ENCODE measurements at regions not wholly inside any gene's neighbourhood (a gene's known extent, or its start where the extent isn't known, plus 50 kb on each side); places are given as distances from the start of the nearest gene placed in this dataset.

- Histone ChIP-seq H2AFZ (ENCODE audit: low read depth, low read length) (no peak overlapping the region), H3K27me3 (ENCODE audit: insufficient read depth, low read length) (no peaks in the 10 kb centered on the region), H3K4me3 (ENCODE audit: low read length) (no peak overlapping the region), H3K9me3 (ENCODE audit: low read length) (no peaks in the 10 kb centered on the region), H3K36me3 (ENCODE audit: insufficient read depth, low read length) (no peaks in the 10 kb centered on the region), H3K4me1 (ENCODE audit: insufficient read depth, low read length) (no peaks in the 10 kb centered on the region)
These were observed 500.7 kb downstream of the CCSER2 start for GRCh38 chr10:84829131-84829530.

- H3K36me3 ChIP-seq (ENCODE audit: insufficient read depth, low read length): no peaks in the 10 kb centered on the region
- H3K27me3 ChIP-seq (ENCODE audit: insufficient read depth, low read length): no peaks in the 10 kb centered on the region
These were observed 508.8 kb downstream of the CCSER2 start for GRCh38 chr10:84837041-84837812.

GRCh38 chr10:84837877-84838276 is 509.5 kb downstream of the CCSER2 start:
- H3K4me3 ChIP-seq (ENCODE audit: low read length): no peak overlapping the region
- H3K36me3 ChIP-seq (ENCODE audit: insufficient read depth, low read length): no peaks in the 10 kb centered on the region
- no peaks in the 10 kb centered on the region for H3K9me3 ChIP-seq (ENCODE audit: low read length)
- H2AFZ ChIP-seq (ENCODE audit: low read depth, low read length): no peak overlapping the region
- no peaks in the 10 kb centered on the region for H3K27me3 ChIP-seq (ENCODE audit: insufficient read depth, low read length)
- no peaks in the 10 kb centered on the region for H3K4me1 ChIP-seq (ENCODE audit: insufficient read depth, low read length)

More at GRCh38 chr10:84837041-84837812, 508.8 kb downstream of the CCSER2 start:
- no peaks in the 10 kb centered on the region for H3K9me3 ChIP-seq (ENCODE audit: low read length)
- H3K4me1 ChIP-seq (ENCODE audit: insufficient read depth, low read length): no peaks in the 10 kb centered on the region
- no peak overlapping the region for H3K4me3 ChIP-seq (ENCODE audit: low read length)
- H2AFZ ChIP-seq (ENCODE audit: low read depth, low read length): no peak overlapping the region

DNA sequence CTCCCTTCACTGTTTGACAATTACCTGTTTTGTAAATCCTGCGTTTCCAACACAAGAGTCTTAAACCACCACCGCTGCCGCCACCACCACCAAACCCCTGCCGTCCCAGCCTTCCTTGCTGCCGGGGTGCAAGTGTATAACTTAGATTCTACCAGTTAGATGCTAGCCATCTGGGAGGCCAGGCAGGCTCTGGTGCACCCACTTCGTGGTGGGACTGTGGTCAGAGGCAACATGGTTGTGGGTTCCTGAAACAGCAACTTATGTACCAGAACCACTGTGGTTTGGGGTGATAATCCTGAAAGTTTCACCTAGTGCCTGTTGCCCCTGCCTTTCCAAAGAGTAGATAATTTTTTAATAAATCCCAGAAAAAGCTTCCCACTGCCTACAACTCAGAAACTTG is 510.5 kb downstream of the CCSER2 start:
- Histone ChIP-seq H3K4me1 (ENCODE audit: insufficient read depth, low read length) (no peaks in the 10 kb centered on the region), H3K9me3 (ENCODE audit: low read length) (no peaks in the 10 kb centered on the region), H3K36me3 (ENCODE audit: insufficient read depth, low read length) (no peaks in the 10 kb centered on the region)

DNA sequence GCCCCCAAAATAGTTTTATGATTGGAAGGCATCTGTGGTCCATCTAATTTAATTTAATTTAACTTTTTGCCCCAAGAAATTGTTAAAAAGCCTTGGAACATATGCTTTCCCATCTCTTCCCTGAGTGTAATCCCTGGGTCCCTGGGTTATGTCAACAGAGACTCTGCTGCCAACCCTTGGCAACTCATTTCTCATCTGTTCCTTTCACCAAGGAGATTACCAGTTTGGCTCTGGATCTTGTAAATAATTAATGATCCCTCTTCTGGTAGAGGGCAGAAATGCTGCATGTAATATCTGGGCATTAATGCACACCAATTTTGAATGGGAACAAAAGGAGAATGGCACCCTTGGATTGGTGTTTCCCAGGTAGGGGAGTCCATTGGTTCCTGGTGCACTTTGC is 514.2 kb downstream of the CCSER2 start:
- Histone ChIP-seq H3K27me3 (ENCODE audit: insufficient read depth, low read length) (no peaks in the 10 kb centered on the region), H3K9me3 (ENCODE audit: low read length) (no peaks in the 10 kb centered on the region)

More for the DNA sequence above, 510.5 kb downstream of the CCSER2 start:
- Histone ChIP-seq H2AFZ (ENCODE audit: low read depth, low read length) (no peak overlapping the region), H3K27me3 (ENCODE audit: insufficient read depth, low read length) (no peaks in the 10 kb centered on the region), H3K4me3 (ENCODE audit: low read length) (no peak overlapping the region)

DNA sequence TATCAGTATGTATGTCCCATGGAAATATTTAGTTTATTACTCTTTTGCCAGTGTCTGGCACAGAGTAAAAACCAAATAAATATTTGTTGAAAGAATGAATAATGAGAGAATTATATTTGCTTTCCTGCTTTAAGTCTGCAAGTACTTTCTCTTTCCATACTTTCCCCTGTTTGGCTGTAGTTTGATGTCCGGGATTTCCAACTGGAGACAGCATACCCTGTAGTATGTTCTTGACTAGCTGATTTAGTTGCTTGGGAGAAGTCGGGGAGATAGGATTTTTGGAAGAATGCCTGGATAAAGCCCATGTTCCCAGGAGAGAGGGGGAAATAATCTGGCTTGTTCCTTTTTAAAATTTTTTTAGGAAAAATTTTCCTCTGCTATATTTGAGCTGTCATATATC is 516.1 kb downstream of the CCSER2 start:
- Histone ChIP-seq H3K4me3 (ENCODE audit: low read length) (no peak overlapping the region), H3K36me3 (ENCODE audit: insufficient read depth, low read length) (no peaks in the 10 kb centered on the region), H2AFZ (ENCODE audit: low read depth, low read length) (no peak overlapping the region), H3K4me1 (ENCODE audit: insufficient read depth, low read length) (peaks cover 17% of the 10 kb centered on the region), H3K9me3 (ENCODE audit: low read length) (no peaks in the 10 kb centered on the region), H3K27me3 (ENCODE audit: insufficient read depth, low read length) (no peaks in the 10 kb centered on the region)

More for the DNA sequence above, 514.2 kb downstream of the CCSER2 start:
- Histone ChIP-seq H3K4me1 (ENCODE audit: insufficient read depth, low read length) (peaks cover 15% of the 10 kb centered on the region), H3K36me3 (ENCODE audit: insufficient read depth, low read length) (no peaks in the 10 kb centered on the region), H3K4me3 (ENCODE audit: low read length) (no peak overlapping the region), H2AFZ (ENCODE audit: low read depth, low read length) (no peak overlapping the region)

DNA sequence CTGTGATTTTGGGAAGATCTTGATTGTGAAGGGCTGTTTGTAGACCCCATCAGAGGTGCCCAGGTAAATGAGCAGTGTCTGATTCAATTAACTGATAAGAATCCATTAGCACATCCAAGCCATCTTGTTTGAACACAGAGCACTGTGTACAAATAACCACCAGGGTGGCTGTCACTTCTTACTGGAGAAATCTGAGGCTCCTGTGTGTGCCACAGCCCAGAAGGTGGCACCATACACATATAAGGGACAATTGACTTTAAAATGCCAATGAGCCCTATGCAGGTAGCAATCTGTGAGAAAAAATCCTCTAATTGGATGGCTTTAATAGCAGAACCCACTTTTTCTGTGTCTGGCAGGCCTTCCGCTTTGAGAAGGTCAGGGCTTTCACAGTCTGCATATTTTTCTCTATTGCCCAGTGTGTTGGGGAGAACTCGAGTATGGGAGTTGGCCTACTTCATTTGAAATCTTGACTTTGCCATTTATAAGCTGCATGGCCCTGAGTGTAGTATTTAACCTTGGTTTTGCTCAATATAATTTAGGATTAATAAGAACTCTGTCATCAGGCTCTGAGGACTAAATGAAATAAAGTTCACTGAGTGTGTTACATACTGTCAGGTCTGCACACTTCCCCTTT is 517.4 kb downstream of the CCSER2 start:
- H3K36me3 ChIP-seq (ENCODE audit: insufficient read depth, low read length): no peaks in the 10 kb centered on the region
- no peaks in the 10 kb centered on the region for H3K9me3 ChIP-seq (ENCODE audit: low read length)
- no peak overlapping the region for H3K4me3 ChIP-seq (ENCODE audit: low read length)
- H3K27me3 ChIP-seq (ENCODE audit: insufficient read depth, low read length): no peaks in the 10 kb centered on the region
- peaks cover 17% of the 10 kb centered on the region for H3K4me1 ChIP-seq (ENCODE audit: insufficient read depth, low read length)
- H2AFZ ChIP-seq (ENCODE audit: low read depth, low read length): no peak overlapping the region

DNA sequence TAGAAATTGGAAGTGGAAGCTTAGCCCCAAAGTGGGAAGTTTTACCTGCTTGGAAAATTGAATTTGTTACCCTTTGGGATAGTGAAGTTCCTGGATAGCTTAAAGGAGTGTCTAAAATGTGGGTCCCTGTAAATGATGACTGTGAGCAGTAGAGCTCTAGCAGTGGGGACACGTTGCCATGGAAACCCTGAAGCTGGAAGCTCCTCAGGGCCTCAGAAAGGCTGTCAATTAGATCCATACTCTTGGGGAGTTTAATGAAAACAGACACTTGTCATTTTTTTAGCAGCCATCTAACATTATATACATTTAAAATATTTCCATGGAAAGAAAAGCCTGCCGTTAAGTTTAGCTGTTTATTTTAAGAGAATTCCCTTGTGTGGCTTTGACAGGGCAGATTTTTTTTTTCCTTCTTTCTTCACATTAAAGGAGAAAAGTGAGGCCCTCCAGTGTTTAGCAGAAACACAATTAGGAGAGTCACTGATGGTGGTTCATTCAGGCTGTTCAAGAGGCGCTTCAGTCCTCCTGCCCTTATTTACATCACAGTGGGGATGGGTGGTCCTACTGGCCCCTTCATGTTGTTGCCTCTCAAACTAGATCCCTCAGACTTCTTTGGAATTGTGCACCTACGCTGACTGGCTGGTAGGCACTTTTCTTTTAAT is 518.4 kb downstream of the CCSER2 start:
- H3K9me3 ChIP-seq (ENCODE audit: low read length): no peaks in the 10 kb centered on the region
- H3K4me3 ChIP-seq (ENCODE audit: low read length): no peak overlapping the region
- no peak overlapping the region for H2AFZ ChIP-seq (ENCODE audit: low read depth, low read length)
- H3K27me3 ChIP-seq (ENCODE audit: insufficient read depth, low read length): no peaks in the 10 kb centered on the region
- H3K36me3 ChIP-seq (ENCODE audit: insufficient read depth, low read length): no peaks in the 10 kb centered on the region
- H3K4me1 ChIP-seq (ENCODE audit: insufficient read depth, low read length): peaks cover 17% of the 10 kb centered on the region

GRCh38 chr10:84848967-84849366 is 520.6 kb downstream of the CCSER2 start:
- H3K4me1 ChIP-seq (ENCODE audit: insufficient read depth, low read length): peaks cover 17% of the 10 kb centered on the region
- no peaks in the 10 kb centered on the region for H3K27me3 ChIP-seq (ENCODE audit: insufficient read depth, low read length)
- no peak overlapping the region for H3K4me3 ChIP-seq (ENCODE audit: low read length)
- no peaks in the 10 kb centered on the region for H3K36me3 ChIP-seq (ENCODE audit: insufficient read depth, low read length)
- H3K9me3 ChIP-seq (ENCODE audit: low read length): no peaks in the 10 kb centered on the region
- H2AFZ ChIP-seq (ENCODE audit: low read depth, low read length): no peak overlapping the region

- H3K4me1 ChIP-seq (ENCODE audit: insufficient read depth, low read length): peaks cover 17% of the 10 kb centered on the region
- no peak overlapping the region for H3K4me3 ChIP-seq (ENCODE audit: low read length)
- H3K27me3 ChIP-seq (ENCODE audit: insufficient read depth, low read length): no peaks in the 10 kb centered on the region
- no peaks in the 10 kb centered on the region for H3K9me3 ChIP-seq (ENCODE audit: low read length)
- no peaks in the 10 kb centered on the region for H3K36me3 ChIP-seq (ENCODE audit: insufficient read depth, low read length)
- H2AFZ ChIP-seq (ENCODE audit: low read depth, low read length): no peak overlapping the region
These were observed 522.4 kb downstream of the CCSER2 start for GRCh38 chr10:84850826-84851225.

- Histone ChIP-seq H2AFZ (ENCODE audit: low read depth, low read length) (no peak overlapping the region), H3K4me1 (ENCODE audit: insufficient read depth, low read length) (no peaks in the 10 kb centered on the region), H3K36me3 (ENCODE audit: insufficient read depth, low read length) (no peaks in the 10 kb centered on the region), H3K27me3 (ENCODE audit: insufficient read depth, low read length) (no peaks in the 10 kb centered on the region), H3K4me3 (ENCODE audit: low read length) (no peak overlapping the region), H3K9me3 (ENCODE audit: low read length) (no peaks in the 10 kb centered on the region)
These were observed 526.0 kb downstream of the CCSER2 start for GRCh38 chr10:84854439-84854838.

DNA sequence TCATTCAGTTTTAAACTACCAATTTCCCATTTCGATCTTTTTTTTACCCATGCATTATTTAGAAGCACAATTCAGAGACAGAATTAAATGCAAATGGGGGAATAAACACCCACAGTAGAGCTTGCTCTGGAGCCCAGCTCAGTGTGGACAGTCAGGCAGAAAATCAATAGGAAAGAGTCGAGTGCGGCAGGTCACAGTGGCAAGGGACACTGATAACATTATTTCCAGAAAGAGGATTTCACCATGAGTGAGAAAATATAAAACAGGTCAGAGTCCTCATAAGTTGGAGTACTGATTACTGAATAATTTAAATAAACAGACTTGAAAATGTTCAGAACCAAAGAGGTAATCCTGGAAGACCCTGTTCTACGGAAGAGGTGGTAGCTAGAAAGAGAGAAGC is 532.5 kb downstream of the CCSER2 start:
- no peaks in the 10 kb centered on the region for H3K27me3 ChIP-seq (ENCODE audit: insufficient read depth, low read length)
- no peak overlapping the region for H3K4me3 ChIP-seq (ENCODE audit: low read length)
- no peak overlapping the region for H2AFZ ChIP-seq (ENCODE audit: low read depth, low read length)
- no peaks in the 10 kb centered on the region for H3K4me1 ChIP-seq (ENCODE audit: insufficient read depth, low read length)
- no peaks in the 10 kb centered on the region for H3K36me3 ChIP-seq (ENCODE audit: insufficient read depth, low read length)
- no peaks in the 10 kb centered on the region for H3K9me3 ChIP-seq (ENCODE audit: low read length)

DNA sequence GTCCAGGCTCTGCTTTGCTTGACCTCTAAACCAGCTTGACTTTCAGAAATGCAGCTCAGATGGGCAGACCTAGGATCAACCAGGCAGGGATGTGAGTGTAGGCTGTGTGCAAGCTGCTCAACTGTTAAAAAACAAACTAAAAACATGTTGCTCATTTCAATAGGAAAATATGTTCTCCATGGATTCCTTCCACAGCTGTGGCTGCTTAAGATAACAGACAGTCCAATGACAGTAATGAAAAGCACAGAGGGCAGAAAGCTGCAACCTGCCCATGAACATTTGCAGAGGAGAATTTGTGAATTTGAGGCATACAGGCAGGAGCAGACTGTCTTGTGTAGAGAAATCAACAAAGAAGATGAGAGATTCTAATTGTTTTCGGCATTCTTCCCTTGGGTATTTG is 534.2 kb downstream of the CCSER2 start:
- Histone ChIP-seq H2AFZ (ENCODE audit: low read depth, low read length) (no peak overlapping the region), H3K4me3 (ENCODE audit: low read length) (no peak overlapping the region), H3K9me3 (ENCODE audit: low read length) (no peaks in the 10 kb centered on the region)

More for the DNA sequence above, 534.2 kb downstream of the CCSER2 start:
- no peaks in the 10 kb centered on the region for H3K27me3 ChIP-seq (ENCODE audit: insufficient read depth, low read length)
- H3K4me1 ChIP-seq (ENCODE audit: insufficient read depth, low read length): no peaks in the 10 kb centered on the region
- H3K36me3 ChIP-seq (ENCODE audit: insufficient read depth, low read length): no peaks in the 10 kb centered on the region
